NCI-H226 (cell line): ENCODE measurements at regions not wholly inside any gene's neighbourhood (a gene's known extent, or its start where the extent isn't known, plus 50 kb on each side); places are given as distances from the start of the nearest gene placed in this dataset.
"Not testable (repeated sequence)": the region's sequence is repeated elsewhere in the genome, so short reads cannot be mapped to it uniquely, and the experiment has no call there.

Experiments
- DNase-seq: peaks from one replicate; pipeline ENCODE4 v3.0.0-alpha.2; 2015

DNA sequence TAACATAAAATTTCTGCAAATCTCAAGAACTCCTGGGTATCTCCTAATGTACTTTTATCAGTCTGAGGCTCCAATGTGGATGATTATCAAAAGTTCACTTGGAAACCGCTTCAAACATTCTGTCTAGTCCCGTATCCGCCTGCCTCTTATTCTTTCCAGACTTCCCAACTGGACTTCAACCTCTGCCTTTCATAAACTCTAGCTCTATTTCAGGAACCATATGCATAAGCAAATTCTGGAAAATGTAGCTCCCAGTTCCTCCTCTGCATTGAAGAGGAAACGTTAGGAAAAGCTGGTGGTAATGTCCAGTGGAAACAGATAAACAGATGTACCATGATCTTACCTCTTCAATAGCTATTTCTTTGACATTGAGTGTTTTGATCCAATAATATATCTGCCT is 285.0 kb downstream of the KCNJ2 start:
- DNase-seq: no peak

- no peak for DNase-seq
These were observed 285.6 kb downstream of the KCNJ2 start for GRCh38 chr17:70454908-70455307.

DNA sequence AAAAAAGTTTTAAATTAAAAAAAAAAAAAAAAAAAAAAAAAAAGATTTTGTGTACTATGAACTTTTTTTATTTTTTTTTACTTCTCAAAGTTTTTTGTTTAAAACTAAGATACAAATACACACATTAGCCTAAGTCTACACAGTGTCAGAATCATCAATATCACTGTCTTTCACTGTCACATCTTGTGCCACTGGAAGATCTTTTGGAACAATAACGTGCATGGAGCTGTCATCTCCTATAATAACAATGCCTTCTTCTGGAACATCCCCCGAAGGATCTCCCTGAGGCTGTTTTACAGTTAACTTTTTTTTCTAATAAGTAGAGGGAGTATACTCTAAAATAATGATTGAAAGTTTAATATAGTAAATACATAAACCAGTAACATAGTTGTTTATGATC is 295.7 kb downstream of the KCNJ2 start:
- no peak for DNase-seq

DNA sequence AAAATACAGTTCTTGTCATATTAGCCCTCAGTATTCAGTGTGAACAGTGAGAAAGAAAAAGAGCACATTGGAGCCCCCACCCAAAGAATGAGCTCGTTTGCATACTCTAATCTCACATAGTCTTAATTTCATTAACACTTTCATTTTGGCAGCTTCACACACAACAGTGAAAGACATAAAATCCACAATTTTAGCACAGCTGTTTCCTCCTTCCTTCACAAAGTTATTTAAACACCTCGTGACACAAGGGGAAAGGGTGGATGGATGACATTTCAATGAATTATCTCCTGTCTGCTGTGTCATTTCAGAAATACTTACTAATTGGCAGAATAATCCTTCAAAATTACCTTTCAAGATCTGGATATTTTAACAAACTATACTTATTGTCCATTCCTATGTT is 299.3 kb downstream of the KCNJ2 start:
- no peak for DNase-seq

DNA sequence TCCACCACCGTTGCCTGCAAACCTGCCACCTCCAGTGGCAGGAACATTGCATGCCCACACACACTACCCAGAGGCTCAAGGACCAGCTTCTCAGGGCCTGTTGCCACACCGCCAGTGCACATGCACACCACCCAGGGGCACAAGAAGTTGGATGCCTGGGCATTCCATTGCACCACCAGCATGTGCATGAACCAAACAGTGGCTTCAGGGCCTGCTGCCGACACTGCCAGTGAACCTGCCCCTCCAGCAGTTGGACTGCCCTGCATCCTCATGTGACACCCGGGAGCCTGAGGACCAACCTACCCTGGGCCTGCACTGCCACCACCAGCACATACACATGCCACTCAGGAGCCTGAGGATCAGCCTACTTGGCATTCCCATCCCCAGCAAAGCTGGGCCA is 303.7 kb downstream of the KCNJ2 start:
- no peak for DNase-seq

GRCh38 chr17:70476368-70476767 is 307.0 kb downstream of the KCNJ2 start:
- no peak for DNase-seq

- DNase-seq: no peak
These were observed 309.6 kb downstream of the KCNJ2 start for GRCh38 chr17:70478902-70479301.

DNA sequence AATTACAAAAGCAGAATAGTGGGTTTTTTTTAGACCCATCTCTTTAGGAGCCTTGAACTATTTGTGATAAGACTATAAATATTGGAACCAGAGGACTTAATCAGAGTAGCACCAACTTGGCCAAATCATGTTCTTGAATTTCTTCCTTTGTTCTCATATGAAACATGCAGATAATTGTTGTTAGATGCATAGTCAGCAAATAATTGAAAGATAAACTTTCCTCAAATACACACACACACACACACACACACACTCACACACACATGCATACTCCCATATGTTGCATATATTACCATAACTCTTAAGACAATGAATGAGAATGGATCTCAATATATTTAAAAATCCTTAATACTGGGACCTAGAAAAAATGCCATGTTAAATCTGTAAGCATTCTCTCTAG is 310.4 kb downstream of the KCNJ2 start:
- DNase-seq: no peak

GRCh38 chr17:70483624-70484023 is 314.3 kb downstream of the KCNJ2 start:
- no peak for DNase-seq

- DNase-seq: no peak
These were observed 314.7 kb downstream of the KCNJ2 start for GRCh38 chr17:70484050-70484449.

GRCh38 chr17:70484496-70484895 is 315.2 kb downstream of the KCNJ2 start:
- no peak for DNase-seq

GRCh38 chr17:70492368-70492767 is 323.0 kb downstream of the KCNJ2 start:
- no peak for DNase-seq

DNA sequence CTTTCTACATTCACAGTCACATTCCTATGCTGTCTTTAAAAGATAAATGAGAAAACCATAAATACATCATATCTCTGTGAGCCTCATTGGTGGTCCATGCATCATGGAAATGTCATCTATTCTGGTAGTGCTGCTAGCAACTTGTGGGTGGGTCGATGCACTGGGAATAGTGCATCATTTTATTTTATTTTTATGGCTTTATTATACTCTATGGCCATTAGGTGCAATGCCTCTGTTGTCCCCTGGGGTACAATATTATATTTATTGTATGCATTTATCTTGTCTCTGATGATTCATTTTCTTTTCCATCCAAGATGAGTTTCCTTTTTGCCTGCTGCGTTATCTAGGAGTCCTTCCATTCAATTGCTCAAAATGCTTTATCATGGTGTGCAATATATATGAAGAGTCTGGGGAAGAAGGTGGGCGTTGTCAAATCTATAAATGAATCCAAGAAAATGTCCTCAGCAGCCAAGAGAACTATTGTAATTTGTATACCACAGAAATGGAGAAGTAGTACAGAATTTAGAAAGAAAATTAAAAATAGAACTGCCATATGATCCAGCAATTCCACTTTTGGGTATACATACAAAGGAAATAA is 324.0 kb downstream of the KCNJ2 start:
- no peak for DNase-seq

- DNase-seq: no peak
These were observed 329.3 kb downstream of the KCNJ2 start for GRCh38 chr17:70498631-70499030.

GRCh38 chr17:70499067-70499786 is 329.9 kb downstream of the KCNJ2 start:
- no peak for DNase-seq

DNA sequence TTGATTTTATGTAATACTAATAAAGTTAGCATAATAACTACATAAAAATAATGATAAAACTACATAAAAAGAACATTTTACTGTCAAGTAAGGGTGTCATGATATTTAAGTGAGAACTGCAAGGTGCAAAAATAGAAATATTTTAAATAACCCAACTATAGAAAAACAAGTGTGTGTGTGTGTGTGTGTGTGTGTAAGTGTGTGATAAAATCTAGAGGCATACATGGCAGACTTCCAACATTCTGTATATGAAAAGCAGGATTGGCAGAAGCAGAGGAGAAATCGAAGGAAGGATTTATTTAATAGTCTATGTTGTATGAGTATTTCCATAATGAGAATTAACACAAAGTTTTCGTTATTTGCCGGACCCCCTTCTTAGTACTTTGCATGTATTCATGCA is 334.1 kb downstream of the KCNJ2 start:
- no peak for DNase-seq

GRCh38 chr17:70510288-70510687 is 341.0 kb downstream of the KCNJ2 start:
- no peak for DNase-seq

GRCh38 chr17:70517816-70518215 is 348.5 kb downstream of the KCNJ2 start:
- DNase-seq: no peak

- no peak for DNase-seq
These were observed 350.0 kb downstream of the KCNJ2 start for GRCh38 chr17:70519300-70519699.

DNA sequence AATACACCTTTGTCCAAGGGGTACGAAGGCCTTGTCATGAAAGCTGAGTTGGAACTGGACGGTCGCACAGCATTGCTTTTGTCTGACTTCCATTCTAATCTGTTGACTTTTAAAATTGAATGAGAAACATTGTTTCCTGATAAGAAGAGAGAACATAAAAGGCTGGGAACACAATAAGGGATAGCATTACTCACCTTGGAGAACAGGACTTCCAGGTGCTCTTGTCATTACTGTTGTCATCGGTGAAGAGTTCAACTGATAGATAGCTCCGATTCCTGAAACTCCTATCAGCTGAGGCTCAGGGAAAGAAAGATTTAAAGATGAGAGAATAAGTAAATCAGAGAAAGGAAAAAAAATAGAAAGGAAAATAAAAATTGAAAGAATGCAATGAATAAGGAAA is 351.1 kb downstream of the KCNJ2 start:
- no peak for DNase-seq

GRCh38 chr17:70520956-70521355 is 351.6 kb downstream of the KCNJ2 start:
- DNase-seq: no peak

GRCh38 chr17:70521821-70522256 is 352.5 kb downstream of the KCNJ2 start:
- no peak for DNase-seq

DNA sequence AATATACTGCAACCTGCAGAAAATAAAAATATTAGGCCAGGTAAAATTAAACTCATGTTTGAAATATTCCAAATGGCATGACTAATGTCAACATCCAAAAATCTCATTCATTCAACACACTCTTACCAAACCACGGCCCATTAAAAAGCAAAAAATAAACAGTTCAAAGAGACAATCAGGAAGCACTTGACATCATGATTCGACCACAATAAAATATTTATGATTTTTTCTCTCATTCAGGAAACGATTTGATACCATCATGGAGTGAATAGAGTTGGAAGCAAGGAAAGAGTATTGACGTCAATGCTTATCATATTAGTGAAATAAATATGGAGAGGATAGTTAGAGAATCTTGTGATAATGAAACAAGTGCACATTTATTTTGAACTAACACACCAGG is 354.1 kb downstream of the KCNJ2 start:
- DNase-seq: no peak

GRCh38 chr17:70525035-70525434 is 355.7 kb downstream of the KCNJ2 start:
- not testable (repeated sequence) for DNase-seq

- no peak for DNase-seq
These were observed 356.6 kb downstream of the KCNJ2 start for GRCh38 chr17:70525961-70526360.
